GM12891 (cell line): ENCODE measurements at regions not wholly inside any gene's neighbourhood (a gene's known extent, or its start where the extent isn't known, plus 50 kb on each side); places are given as distances from the start of the nearest gene placed in this dataset.

Experiments
- DNase-seq: peaks from one replicate; pipeline ENCODE4 v3.0.0; 2011; ENCODE audit warnings: low spot score; ENCODE audit not compliant: insufficient read length
- FAIRE-seq: peaks from 2 replicates; lab custom pipeline; 2011; peaks lifted over from hg19 to GRCh38; lab: Jason Lieb, UNC
- PAX5 ChIP-seq: IDR thresholded peaks from 2 replicates; pipeline ENCODE4 v1.6.1; 2011; ENCODE audit warnings: low read length, moderate library complexity, mild to moderate bottlenecking; ENCODE audit not compliant: insufficient read depth, severe bottlenecking
- POLR2A ChIP-seq: IDR thresholded peaks from 2 replicates; pipeline ENCODE4 v1.6.1; 2011; ENCODE audit warnings: low read depth, low read length, control low read depth
- POLR2AphosphoS5 ChIP-seq: IDR thresholded peaks from 2 replicates; pipeline ENCODE4 v1.6.1; 2011; ENCODE audit warnings: low read depth, low read length, control low read depth
- POU2F2 ChIP-seq: IDR thresholded peaks from 2 replicates; pipeline ENCODE4 v1.6.1; 2011; ENCODE audit warnings: low read depth, mild to moderate bottlenecking, control low read depth, low read length, moderate library complexity
- SPI1 ChIP-seq: IDR thresholded peaks from 2 replicates; pipeline ENCODE4 v1.6.1; 2011; ENCODE audit warnings: low read depth, low read length, control low read depth
- TAF1 ChIP-seq: IDR thresholded peaks from 2 replicates; pipeline ENCODE4 v1.6.1; 2011; ENCODE audit warnings: low read depth, low read length, control low read depth

GRCh38 chr17:6299275-6299674, 135.6 kb downstream of the AIPL1 start:
- TF ChIP-seq TAF1, result no peak
- TF ChIP-seq POU2F2, result no peak
- no peak for TF ChIP-seq PAX5
- FAIRE-seq (no peak), DNase-seq (no peak)

- TF ChIP-seq SPI1 (no peak), POLR2AphosphoS5 (no peak), POLR2A (no peak), TAF1 (no peak), PAX5 (no peak), POU2F2 (no peak)
- no peak for DNase-seq
- no peak for FAIRE-seq
Measured at GRCh38 chr17:6297960-6298359, 137.0 kb downstream of the AIPL1 start.

- DNase-seq (no peak), FAIRE-seq (no peak)
- TF ChIP-seq POLR2A (no peak), PAX5 (no peak)
Measured at GRCh38 chr17:6297119-6297518, 137.8 kb downstream of the AIPL1 start.

GRCh38 chr17:6290488-6291196, 144.3 kb downstream of the AIPL1 start:
- no peak for TF ChIP-seq SPI1
- no peak for TF ChIP-seq PAX5
- TF ChIP-seq TAF1, result no peak
- TF ChIP-seq POLR2AphosphoS5, result no peak
- TF ChIP-seq POLR2A, result no peak
- TF ChIP-seq POU2F2, result no peak
- no peak for FAIRE-seq
- DNase-seq, result no peak

- DNase-seq, result no peak
- no peak for FAIRE-seq
Measured at GRCh38 chr17:6286233-6286632, 148.7 kb downstream of the AIPL1 start.

GRCh38 chr17:6285486-6285885, 149.4 kb downstream of the AIPL1 start:
- TF ChIP-seq POLR2A (no peak), POU2F2 (no peak), TAF1 (no peak), SPI1 (no peak), PAX5 (no peak), POLR2AphosphoS5 (no peak)
- DNase-seq, result no peak
- FAIRE-seq, result no peak

More at GRCh38 chr17:6286233-6286632, 148.7 kb downstream of the AIPL1 start:
- TF ChIP-seq POLR2A (no peak), SPI1 (no peak), POU2F2 (no peak), PAX5 (no peak), POLR2AphosphoS5 (no peak), TAF1 (no peak)

- FAIRE-seq (no peak), DNase-seq (no peak)
- TF ChIP-seq PAX5, result no peak
- TF ChIP-seq POLR2A, result no peak
- no peak for TF ChIP-seq TAF1
- TF ChIP-seq POLR2AphosphoS5, result no peak
- TF ChIP-seq POU2F2, result no peak
- TF ChIP-seq SPI1, result no peak
Measured at GRCh38 chr17:6279659-6280058, 155.3 kb downstream of the AIPL1 start.

- TF ChIP-seq POLR2AphosphoS5 (no peak), PAX5 (no peak), POLR2A (no peak), TAF1 (no peak), POU2F2 (no peak), SPI1 (no peak)
- FAIRE-seq (no peak), DNase-seq (no peak)
Measured at GRCh38 chr17:6278376-6278775, 156.5 kb downstream of the AIPL1 start.

GRCh38 chr17:6276711-6277110, 158.2 kb downstream of the AIPL1 start:
- no peak for FAIRE-seq
- TF ChIP-seq SPI1 (no peak), POLR2AphosphoS5 (no peak), PAX5 (no peak), TAF1 (no peak), POU2F2 (no peak), POLR2A (no peak)

GRCh38 chr17:6274310-6274709, 160.6 kb downstream of the AIPL1 start:
- no peak for DNase-seq
- TF ChIP-seq POLR2AphosphoS5 (no peak), TAF1 (no peak), POU2F2 (no peak), PAX5 (no peak), SPI1 (no peak), POLR2A (no peak)
- no peak for FAIRE-seq

More at GRCh38 chr17:6276711-6277110, 158.2 kb downstream of the AIPL1 start:
- DNase-seq, result no peak

- TF ChIP-seq POU2F2 (no peak), PAX5 (no peak), POLR2A (no peak), POLR2AphosphoS5 (no peak), TAF1 (no peak), SPI1 (no peak)
- FAIRE-seq (peak; percentile 26), DNase-seq (peak; percentile 35)
Measured at GRCh38 chr17:6269478-6269877, 165.4 kb downstream of the AIPL1 start.
